ENCODE measurements at regions not wholly inside any gene's neighbourhood (a gene's known extent, or its start where the extent isn't known, plus 50 kb on each side); places are given as distances from the start of the nearest gene placed in this dataset.

DNA sequence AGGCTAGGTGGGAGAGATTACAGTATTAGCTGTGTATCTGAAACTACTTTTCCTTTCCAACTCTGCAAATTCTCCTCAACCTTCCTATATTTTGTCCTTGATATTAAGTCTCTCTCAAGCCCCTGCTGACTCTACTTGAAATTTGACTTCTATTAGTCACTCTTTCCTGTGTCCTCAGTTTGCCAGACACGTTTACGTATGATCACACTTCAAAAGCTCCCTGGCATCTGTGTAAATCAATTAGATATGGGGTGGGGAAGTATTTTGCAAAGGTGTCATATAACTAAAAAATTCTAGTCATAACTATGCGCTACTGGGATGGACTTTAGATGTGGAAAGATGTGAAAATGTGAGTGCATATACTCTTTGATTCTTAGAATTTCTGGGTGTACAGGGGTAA, 67.4 kb upstream of the ARHGAP24 start:
- TF ChIP-seq, protein P1, sequence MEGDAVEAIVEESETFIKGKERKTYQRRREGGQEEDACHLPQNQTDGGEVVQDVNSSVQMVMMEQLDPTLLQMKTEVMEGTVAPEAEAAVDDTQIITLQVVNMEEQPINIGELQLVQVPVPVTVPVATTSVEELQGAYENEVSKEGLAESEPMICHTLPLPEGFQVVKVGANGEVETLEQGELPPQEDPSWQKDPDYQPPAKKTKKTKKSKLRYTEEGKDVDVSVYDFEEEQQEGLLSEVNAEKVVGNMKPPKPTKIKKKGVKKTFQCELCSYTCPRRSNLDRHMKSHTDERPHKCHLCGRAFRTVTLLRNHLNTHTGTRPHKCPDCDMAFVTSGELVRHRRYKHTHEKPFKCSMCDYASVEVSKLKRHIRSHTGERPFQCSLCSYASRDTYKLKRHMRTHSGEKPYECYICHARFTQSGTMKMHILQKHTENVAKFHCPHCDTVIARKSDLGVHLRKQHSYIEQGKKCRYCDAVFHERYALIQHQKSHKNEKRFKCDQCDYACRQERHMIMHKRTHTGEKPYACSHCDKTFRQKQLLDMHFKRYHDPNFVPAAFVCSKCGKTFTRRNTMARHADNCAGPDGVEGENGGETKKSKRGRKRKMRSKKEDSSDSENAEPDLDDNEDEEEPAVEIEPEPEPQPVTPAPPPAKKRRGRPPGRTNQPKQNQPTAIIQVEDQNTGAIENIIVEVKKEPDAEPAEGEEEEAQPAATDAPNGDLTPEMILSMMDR (IDR thresholded peaks at IDR 0.05; ENCODE audit: low read length) = no peak
- TF ChIP-seq EZH2 (optimal IDR thresholded peaks at IDR 0.05; ENCODE audit: low read depth, low read length) = no peak
